Fibroblast of the conjunctiva (primary cell): ENCODE measurements at regions not wholly inside any gene's neighbourhood (a gene's known extent, or its start where the extent isn't known, plus 50 kb on each side); places are given as distances from the start of the nearest gene placed in this dataset.

Experiments used
- DNase-seq: peaks from one replicate; pipeline ENCODE4 v3.0.0-alpha.2; 2010; ENCODE audit warnings: low read depth

DNA sequence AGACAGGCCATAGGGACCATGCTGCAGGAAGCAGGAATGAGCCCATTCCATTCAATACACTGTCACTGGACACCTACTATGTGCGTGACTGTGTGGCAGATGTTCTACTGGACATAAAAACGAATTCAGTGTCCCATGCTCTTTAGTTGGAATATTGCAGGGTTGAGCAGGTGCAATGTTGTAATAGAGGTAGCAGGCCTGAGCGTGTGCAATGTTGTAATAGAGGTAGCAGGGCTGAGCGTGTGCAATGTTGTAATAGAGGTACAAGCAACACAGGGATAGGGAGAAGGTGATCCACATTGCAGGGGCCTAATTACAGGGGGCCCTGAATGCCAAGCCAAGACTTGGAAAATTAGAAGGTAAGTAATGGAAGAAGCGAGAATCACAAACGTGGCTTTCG lies 261.4 kb upstream of the HES1 start:
- no peak for DNase-seq

DNA sequence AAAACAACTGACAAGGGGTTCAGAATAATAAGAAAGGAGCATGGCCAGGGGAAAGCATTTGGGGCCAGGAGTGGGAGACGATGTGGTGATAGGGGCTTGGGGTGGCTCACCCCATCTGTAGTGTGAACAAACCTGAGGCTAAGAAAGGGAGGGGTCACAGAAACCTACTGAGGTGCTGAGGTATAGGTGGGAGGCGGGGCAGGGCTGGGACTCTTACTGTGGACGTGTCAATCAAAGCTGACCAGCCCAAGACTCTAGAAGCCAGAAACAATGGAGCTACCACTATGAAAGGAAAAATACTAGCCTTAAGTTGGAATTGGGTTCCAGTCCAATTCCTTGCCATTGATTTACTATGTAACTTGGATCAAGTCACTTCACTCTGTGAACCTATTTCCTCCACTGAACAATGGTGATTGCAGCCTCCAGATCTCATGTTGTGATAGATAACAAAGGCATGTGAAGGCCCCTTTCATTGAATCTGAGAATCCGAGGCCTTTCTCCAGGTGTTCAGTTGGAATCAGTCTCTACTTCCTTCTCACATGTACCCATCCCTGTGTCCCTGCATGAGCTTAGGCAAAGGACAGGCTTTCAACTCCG lies 260.9 kb upstream of the HES1 start:
- DNase-seq = no peak

DNA sequence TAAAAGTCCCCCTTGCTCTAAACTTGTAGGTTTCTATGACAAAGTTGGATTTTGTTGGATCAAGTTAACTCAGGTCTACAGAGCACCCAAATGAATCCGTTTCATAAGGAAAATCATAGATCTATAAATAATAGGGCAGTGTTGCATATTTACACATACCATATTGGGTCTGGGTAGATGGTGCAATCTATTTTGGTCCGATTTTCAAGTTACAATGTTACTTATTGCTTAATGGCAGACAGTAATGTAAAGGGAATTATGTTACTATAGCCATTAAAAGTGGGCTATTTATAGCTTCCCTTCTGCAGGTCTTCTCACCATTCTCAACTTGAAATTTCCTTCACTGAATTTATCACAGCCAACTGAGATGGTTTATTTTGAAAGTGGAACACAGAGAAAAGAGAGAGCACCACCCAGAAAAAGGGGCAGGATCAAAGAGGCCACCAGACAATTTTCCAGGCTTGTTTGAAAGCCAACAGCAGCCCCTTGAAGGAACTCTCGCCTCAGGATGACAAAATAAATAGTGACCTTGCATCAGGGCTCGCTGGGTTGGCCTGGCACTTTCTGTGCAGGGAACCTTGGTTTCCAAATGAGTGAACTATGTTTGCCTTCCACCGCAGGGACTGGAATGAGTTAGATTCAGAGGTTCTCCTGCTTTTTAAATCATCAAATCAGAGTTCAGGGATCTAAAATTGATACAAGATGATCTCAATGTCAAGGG lies 260.2 kb upstream of the HES1 start:
- no peak for DNase-seq

DNA sequence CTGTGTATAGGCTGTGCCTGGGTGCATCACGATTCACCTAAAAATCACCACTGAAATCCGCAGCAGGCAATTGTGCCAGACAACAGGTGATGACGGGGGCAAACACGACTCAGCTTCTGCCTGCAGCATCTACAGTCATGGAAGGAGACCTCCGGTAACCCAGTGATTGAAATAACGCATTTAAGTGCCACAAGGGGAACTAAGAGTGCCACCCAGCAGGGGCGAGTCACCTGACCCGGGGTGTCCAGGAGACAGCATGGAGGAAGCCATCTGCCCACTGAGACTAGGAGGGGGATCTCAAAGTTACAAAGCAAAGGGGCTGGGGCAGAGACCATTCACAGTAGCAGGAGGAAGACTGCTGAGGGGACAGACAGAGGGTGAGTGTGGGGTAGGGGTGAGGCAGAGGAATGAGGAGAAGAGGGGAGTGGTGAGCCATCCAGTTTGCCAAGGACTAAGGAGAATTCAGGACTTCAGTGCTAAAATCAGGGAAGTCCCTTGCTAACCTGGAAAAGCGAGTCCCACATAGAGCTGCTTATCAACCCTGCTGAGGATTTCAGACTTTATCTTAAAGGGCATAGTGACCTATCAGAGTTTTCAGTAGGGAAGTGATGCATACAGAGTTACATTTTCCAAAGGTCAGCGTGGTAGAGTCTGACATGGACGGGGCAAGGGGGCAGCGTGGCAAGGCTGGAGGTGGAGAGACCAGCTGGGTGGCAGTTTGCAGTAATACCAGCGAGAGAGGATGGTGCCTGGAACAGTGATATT lies 256.7 kb upstream of the HES1 start:
- DNase-seq = no peak

DNA sequence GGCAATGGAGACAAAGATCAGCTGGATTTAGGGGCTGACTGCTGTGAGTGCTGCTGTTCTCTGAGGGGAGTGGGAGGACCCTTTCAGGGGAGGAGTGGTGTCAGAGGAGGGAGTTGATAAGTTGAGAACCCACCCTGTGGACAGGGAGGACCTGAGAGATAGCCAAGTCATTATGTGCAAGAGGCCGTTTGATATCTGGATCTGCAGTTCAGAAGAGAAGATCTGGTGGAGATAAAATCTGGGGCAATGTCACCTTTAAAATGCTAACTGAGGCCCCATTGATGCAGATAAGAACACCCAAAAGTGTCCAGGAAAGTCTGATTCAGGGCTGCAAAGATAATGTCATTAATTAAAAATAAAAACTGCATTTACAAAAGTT lies 256.1 kb upstream of the HES1 start:
- DNase-seq = no peak

DNA sequence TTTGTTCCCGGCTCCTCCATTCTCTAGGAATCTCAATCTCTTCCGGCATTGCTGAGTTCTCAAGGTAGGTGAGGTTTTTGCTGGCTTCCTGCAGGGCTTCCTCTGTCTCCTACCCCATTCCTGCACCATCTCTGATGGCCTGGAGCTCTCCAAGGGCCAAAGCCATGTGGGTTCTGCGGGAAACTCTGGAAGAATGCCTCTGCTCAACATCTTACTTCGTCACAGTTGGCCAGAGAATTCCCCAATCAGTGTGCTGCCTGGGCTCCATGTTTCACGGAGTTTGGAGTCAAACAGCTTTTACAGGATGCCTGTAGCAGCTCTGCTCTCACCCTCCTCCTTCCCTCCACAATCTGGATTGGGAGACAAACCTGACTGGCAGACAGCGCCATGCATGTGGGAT lies 253.9 kb upstream of the HES1 start:
- no peak for DNase-seq

DNA sequence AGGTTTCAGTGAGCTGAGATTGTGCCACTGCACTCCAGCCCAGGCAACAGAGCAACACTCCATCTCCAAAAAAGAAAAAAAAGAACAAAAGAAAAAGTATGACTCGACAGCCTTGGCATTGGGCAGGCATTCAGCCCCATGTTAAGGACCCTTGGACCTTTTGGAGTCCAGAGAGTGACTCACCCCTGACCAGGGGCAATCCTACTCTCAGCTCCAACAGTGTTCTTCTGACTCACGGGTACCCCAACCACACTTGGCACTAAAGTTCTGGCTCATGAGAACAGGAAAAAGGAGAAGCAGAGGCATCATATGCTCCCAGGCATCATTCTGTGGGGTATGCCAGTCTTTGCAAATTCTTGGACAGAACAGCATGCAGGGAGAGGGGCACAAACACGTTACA lies 252.4 kb upstream of the HES1 start:
- DNase-seq = peak; percentile 13

DNA sequence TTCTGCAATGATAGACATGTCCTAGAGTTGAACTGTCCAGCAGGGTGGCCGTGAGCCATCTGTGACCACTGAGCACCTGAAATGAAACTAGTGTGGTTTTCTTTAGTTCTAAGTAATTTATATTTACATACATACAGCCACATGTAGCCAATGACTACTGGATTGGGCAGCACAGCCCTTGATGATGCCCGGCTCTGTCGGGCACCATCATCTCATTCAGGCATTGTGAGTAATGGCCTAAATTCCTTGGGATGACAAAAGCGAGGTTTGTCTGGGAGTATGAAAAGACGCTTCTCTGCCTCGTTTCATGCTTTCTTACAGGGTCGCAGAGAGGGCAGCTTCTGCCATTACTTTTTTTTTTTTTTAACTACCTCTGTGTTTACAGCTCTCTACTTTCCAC lies 251.9 kb upstream of the HES1 start:
- DNase-seq = no peak

DNA sequence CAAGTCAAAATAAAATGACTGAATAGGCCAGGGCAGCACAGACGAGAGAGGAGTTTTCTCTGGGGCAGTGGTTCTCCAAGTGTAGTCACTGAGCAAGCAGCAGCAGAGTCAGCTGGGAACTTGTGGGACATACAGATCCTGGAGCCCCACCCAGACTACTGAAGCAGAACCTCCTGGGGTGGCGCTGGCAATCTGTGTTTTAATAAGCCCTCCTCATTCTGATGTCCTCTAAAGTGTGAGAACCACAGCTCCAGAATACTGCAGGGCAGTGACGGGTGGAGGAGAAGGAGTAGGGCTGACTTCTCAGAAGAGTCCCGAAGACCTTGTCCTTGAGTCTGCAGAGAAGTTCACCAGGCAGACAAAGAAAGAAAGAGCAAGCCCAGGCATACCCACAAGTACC lies 251.3 kb upstream of the HES1 start:
- DNase-seq = no peak

DNA sequence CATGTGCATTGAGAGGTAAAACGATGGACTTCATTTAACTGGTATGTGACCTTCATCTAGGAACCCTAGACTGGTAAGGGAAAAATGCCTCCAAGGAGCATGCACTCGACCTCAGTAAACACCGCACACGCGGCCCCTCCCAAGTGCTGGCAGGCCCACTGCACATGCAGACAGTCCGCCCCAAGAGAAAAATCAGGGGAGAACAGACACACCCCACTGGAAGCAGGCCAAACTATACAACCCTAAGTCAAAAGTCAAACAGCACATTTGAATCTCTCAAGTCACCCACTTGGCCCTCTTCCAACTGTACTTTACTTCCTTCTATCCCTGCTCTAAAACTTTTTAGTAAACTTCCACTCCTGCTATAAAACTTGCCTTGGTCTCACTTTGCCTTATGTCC lies 250.1 kb upstream of the HES1 start:
- no peak for DNase-seq

DNA sequence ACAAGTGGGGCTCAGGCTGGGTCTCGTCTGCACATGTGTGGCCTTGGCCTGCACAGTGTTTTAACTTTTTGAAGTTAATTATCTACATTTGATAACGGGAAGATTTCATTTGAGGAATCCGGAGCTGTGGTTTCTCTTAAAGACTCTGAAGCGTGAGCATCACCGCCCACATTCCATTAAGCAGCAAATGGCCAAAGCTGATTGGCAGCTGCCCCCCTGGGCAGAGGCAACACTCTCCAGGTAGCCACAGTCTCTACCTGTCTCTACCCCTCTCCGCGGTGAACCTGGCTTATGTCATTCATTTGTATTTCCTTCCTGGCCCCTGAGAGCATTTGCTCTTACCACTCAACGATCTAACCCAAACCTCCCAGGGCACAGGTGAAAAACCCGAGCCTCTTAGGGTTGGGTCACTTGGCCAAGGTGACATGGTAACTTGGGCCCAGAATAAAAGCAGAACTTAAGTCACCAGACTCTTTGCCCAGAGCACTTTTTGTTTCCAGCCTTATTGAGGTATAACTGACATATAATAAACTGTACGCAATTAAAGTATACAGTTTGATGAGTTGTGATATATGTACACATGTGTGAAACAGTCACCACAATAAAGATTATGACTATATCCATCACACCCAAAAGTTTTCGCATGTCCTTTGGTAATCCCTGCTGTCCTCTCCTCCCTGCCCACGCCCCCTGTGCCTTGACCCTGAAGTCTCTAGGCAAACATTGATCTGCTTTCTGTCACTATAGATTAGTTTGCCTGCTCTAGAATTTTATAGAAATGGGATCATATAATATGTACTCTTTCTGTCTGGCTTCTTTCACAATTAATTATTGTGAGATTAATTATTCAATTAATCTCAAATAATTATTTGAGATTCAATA lies 245.7 kb upstream of the HES1 start:
- DNase-seq = no peak

DNA sequence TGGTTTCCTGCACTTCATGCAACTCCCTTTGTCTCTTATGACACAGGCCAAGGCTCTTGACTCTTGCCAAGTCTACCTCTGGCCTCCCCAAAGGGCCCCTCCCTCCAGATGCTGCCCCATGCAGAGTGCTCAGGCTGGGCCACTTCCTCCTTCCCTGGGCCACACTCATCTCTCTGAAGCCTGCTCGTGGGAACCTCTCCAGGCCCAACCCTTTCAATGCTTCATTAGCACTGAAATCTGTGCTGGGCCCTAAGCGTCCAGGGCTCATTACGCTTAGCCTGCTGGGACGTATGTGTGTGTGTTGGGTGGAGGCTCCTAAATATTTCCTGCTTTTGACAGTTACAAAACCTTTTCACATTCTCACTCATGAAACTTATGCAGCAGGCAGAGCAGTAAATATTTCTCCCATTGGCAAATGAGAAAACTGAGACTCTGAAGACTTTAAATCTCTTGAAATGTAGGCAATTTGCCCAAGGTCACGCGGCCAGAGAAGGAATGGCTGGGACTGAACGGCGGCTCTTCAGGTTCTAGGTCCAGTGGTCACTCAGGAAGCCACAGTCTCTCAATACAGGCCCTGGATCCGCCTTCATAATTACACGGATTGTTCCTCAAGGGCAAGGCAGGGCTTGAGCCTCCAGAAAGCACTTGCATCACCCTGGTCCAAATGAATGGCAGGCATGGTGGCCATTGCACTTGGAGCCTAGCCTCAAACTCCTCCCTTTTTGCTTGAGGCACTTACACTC lies 241.7 kb upstream of the HES1 start:
- no peak for DNase-seq

DNA sequence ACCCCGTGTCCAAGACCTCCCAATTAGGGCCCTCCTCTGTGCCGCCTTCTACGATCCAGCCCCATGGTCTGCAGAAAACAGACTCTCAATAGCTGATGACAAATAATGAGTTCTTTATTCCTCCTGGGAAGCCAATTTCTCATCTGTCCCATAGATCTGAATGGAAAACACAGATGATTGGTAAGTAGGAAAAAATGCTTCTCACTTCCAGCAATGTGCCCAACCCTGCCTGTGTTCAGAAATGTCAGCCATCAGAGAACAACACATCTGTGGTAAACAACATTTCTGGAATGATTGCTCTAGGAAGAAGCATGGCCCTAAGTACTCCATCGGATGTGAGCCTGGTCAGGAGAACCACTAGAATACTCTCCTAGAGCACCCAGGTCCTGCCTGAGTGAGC lies 240.5 kb upstream of the HES1 start:
- no peak for DNase-seq

DNA sequence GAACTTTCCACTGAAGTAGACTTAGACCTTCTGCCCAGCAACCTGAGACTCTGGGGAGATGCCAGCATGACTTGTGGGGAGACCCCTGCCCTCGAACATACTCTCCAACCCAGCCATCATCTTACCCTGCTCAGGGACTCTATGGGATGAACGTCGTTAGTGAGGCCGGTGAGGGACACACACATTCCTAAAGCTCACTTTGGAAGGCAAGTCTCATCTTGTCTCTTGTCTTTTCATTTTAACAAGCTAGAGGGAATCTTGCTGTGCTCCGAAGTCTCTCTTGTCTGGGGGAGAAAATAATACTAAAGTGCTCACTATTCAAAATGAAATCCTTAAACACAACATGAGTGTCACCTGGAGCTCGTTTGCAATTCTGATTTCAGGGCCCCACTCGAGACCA lies 239.5 kb upstream of the HES1 start:
- no peak for DNase-seq

DNA sequence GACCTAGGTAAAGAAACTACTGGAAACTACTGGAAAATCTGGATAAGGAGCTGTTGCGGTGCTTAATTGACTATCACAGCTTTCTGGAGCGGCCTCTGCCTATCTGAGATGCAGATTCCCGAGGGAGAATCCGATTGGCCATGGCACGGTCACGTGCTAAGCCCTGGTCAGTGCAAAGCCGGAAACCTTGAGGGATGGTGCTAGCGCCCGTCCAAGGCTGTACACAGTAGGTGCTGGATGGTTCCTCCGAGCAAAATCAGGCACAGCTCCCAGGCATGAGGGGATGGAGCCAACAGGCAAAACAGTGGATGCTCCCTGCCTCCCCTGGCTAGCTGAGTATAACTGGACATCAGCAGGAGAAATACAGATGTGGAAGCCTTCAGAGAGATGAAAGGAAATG lies 238.7 kb upstream of the HES1 start:
- no peak for DNase-seq

DNA sequence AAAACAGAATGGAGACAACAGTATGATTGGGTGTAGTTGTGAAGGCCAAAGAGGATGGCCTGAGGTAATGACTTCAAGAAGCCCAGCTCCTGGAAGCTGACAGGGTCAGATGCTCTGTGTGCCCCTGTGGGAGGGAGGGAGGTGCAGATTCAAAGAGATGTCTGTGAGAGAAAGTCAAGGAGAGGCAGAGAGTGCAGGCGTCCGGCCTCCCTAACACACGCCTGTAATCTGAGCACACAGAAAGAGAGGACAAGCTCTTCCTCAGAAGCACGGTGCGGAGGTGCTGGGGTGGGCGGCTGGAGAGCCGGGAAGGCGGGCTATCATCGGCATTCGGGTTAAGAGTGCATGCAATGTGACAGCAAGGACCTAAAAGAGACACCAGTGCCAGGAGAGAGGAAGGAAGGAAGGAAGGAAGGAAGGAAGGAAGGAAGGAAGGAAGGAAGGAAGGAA lies 238.2 kb upstream of the HES1 start:
- no peak for DNase-seq

DNA sequence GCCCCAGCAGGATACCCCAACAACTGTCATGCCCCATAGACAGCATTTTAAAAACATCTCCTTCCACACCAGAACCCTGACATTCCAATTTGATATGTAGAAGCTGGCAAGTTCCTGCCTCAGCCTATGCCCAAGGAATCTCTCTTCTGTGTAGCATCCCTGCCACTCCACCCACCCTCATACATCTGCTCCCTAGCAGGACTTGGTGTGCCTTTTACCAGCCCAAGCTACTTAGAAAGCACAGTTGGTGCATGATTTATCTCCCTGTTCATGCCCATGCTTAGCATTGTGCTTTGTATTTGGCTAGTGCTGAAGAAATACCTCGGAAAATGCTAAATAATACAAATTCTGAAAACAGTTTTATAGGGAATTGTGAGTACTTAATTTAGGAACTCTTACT lies 236.9 kb upstream of the HES1 start:
- DNase-seq = no peak

DNA sequence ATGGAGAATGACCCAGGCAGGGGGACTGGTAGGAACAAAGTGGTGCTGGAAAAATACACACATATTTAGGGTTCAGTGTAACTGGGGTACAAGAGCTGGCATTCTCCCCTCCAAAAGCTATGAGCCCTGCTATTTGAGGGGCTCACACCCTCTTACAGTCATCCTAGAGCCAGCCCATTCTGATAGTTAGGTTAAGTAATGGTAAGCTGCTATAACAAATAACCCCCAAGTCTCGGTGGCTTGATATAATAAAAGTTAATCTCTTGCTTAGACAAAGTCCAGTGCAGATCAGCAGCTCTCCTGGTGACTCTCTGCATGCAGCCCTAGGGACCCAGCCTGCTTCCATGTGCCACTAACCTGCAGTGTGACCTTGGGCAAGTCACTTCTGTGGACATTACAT lies 234.9 kb upstream of the HES1 start:
- DNase-seq = no peak

DNA sequence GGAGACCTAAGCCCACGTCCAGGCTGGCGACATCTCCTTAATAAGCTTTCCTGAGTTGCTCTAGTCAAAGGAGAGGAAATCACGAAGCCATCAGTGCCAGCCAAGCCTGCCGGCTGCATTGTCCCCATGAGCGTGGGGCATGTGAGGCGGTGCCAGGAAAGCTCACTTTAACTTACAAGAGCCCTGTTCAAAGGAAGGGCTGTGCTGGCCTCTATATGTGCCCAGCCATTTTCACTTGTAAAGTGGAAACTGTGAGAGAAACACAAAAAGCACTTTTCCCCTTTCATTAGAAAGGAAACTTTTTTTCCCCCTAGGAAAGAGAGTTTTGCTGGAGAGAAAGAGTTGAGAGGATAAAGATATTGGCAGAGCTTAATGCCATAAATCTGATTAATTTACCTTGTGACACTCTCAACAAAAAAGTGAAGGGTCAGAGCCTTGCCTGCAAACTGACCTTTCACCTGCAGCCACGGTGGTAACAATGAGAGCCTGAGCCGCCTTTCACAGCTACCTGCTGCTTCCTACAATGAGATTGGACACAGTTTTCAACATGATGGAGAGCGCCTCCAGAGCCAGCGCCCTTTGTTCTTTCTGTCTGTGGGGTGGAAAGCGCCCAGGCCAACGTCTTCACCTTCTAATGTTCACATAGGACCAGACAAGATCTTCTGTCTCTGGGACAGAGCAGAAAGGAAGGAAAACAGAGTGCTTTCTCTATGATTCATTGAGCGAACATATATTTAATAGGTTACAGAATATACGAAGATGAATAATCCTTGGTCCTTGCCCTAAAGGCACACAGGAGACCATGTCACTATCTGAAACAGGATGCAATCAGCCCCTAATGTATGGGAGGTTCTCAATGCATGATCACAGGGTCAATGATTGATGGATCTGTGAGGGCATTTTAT lies 233.1 kb upstream of the HES1 start:
- DNase-seq = no peak

DNA sequence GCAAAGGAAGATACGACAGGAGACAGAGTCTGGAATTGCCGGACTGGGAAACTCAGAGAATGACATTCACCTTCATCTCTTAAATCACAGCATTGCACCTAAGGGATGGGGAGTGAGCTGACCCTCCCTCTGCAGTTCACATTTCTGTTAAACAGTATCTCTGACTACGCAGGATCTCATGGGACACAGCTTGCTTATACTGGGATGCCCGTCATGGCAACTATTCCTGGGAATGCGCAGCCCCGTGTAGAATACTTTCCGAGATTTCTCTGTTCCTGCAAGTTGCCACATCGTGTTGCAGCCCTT lies 232.5 kb upstream of the HES1 start:
- DNase-seq = no peak

DNA sequence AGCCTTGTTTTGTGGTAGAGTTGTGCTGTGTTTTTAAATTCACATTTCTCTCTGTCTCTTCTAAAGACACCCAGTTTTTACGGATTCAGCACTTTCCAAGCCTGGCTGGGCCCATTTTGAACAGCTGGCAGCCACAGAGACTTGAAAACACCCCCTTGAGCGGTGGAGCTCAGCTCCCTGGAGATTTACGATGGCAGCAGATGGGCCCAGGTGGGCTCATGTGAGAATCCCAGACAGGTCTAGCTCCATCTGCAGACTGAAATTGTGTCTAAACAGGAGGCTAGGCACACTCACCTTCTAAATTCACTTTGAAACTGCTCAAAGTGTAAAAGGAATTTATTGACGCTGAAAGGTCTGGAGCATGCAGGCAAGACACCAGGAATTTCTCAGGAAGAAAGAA lies 232.0 kb upstream of the HES1 start:
- no peak for DNase-seq
